ENCODE measurements at regions not wholly inside any gene's neighbourhood (a gene's known extent, or its start where the extent isn't known, plus 50 kb on each side); places are given as distances from the start of the nearest gene placed in this dataset.

DNA sequence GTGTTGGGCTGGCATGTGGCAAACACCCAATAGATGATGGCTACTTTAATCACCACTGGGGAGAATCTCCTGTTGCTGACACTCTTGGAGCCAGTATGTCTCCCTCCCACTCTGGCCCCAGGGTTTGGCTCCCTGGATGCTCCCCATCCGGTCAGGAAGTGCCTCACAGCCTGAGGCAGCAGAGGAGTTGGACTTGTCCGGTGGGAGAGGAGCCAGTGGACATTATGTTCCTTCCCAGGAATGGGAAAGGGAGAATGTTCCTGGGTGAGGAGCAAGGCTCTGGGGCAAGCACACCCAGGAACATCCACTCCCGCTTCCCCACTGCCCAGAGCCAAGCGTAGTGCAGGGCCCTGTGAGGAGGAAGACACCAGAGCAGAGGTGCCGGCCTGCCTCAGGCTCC lies 84.6 kb upstream of the NAV2 start:
- Histone ChIP-seq H3K36me3 (no peaks in the 10 kb centered on the region), H3K4me3 (no peak overlapping the region), H3K27me3 (no peaks in the 10 kb centered on the region), H3K27ac (peak overlapping the region in 3 of 4 donors; percentile 2 to 61 (median 54)), H3K9me3 (no peaks in the 10 kb centered on the region), H3K4me1 (peaks cover 0 to 3% (median 0%) of the 10 kb centered on the region in 4 donors)
- in situ Hi-C loops (cut with MboI; ENCODE audit: low pct_ligation_motif_present in 1 of 4, low pct_unique_long_range_greater_than_20kb in 1 of 4, low sequenced_read_pairs in 3 of 4) (no loop called here), intact Hi-C loops (cut with DNase I; ENCODE audit: low total_unique reads) (no loop called here)
- peak; percentile 87 for TF ChIP-seq EP300 (IDR thresholded peaks at IDR 0.05; ENCODE audit: low read depth)
- peak in 1 of 5 experiments; percentile 20 for TF ChIP-seq CTCF (IDR thresholded peaks at IDR 0.05)
- no peak for TF ChIP-seq POLR2A (IDR thresholded peaks at IDR 0.05)
- TF ChIP-seq POLR2AphosphoS5 (IDR thresholded peaks at IDR 0.05), result peak; percentile 47 to 80 (median 79)
- peak; percentile 47 for DNase-seq
- WGBS, 2 donors (ENCODE audit: low coverage in 1 of 2), result 81 to 100% methylated on average over 1 to 5 of the region's 5 CpGs

DNA sequence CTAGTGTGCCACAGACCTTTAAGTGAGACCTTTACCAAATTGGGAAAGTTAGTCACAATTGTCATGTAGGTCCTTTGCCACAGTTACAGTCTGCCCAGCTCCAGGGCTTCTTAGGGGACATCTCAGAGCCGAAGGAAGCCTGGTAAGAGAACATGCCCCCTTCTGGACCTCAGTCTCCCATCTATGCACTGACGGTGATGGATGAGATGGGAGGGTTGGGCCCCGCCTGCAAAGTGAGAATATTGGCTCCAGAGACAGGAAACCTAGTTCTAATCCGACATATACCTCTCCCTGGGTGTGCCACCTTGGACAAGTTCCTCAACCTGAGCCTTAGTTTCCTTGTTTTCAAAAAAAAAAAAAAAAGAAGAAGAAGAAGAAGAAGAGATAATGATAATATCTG lies 85.1 kb upstream of the NAV2 start:
- H3K4me1 ChIP-seq, result peaks cover 0 to 3% (median 0%) of the 10 kb centered on the region in 4 donors
- TF ChIP-seq CTCF (IDR thresholded peaks at IDR 0.05) (no peak), POLR2AphosphoS5 (IDR thresholded peaks at IDR 0.05) (no peak), EP300 (IDR thresholded peaks at IDR 0.05; ENCODE audit: low read depth) (no peak), POLR2A (IDR thresholded peaks at IDR 0.05) (no peak)
- in situ Hi-C loops (cut with MboI; ENCODE audit: low pct_ligation_motif_present in 1 of 4, low pct_unique_long_range_greater_than_20kb in 1 of 4, low sequenced_read_pairs in 3 of 4) (no loop called here), intact Hi-C loops (cut with DNase I; ENCODE audit: low total_unique reads) (no loop called here)
- no peak for DNase-seq
- peak overlapping the region in 2 of 4 donors; percentile 8 to 43 for H3K27ac ChIP-seq
- H3K4me3 ChIP-seq, result no peak overlapping the region
- no peaks in the 10 kb centered on the region for H3K36me3 ChIP-seq
- 61 to 90% methylated on average over 2 to 4 of the region's 4 CpGs for WGBS, 2 donors (ENCODE audit: low coverage in 1 of 2)
- H3K9me3 ChIP-seq, result no peaks in the 10 kb centered on the region
- no peaks in the 10 kb centered on the region for H3K27me3 ChIP-seq

DNA sequence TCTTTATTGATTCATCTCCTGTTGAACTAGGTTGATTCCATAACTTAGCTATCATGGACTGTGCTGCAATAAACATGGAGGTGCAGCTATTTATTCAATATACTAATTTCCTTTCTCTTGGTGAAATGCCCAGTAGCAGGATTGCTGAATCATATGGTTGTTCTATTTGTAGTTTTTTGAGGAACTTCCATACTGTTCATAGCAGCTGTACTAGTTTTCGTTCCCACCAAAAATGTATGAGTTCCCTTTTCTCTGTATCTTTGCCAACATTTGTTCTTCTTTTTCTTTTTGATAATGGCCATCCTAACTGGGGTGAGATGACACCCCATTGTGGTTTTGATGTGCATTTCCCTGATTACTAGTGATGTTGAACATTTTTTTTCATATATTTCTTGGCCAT lies 87.2 kb upstream of the NAV2 start:
- no peak overlapping the region for H3K27ac ChIP-seq
- no peaks in the 10 kb centered on the region for H3K9me3 ChIP-seq
- no peaks in the 10 kb centered on the region for H3K4me1 ChIP-seq
- no peak overlapping the region for H3K4me3 ChIP-seq
- 57 to 67% methylated on average over 1 of the region's 1 CpG for WGBS, 2 donors (ENCODE audit: low coverage in 1 of 2)
- H3K36me3 ChIP-seq, result no peaks in the 10 kb centered on the region
- TF ChIP-seq EP300 (IDR thresholded peaks at IDR 0.05; ENCODE audit: low read depth) (no peak), POLR2A (IDR thresholded peaks at IDR 0.05) (no peak), POLR2AphosphoS5 (IDR thresholded peaks at IDR 0.05) (no peak), CTCF (IDR thresholded peaks at IDR 0.05) (no peak)
- intact Hi-C loops (cut with DNase I; ENCODE audit: low total_unique reads), result no loop called here
- no peak for DNase-seq
- no peaks in the 10 kb centered on the region for H3K27me3 ChIP-seq
- in situ Hi-C loops (cut with MboI; ENCODE audit: low pct_ligation_motif_present in 1 of 4, low pct_unique_long_range_greater_than_20kb in 1 of 4, low sequenced_read_pairs in 3 of 4), result no loop called here

DNA sequence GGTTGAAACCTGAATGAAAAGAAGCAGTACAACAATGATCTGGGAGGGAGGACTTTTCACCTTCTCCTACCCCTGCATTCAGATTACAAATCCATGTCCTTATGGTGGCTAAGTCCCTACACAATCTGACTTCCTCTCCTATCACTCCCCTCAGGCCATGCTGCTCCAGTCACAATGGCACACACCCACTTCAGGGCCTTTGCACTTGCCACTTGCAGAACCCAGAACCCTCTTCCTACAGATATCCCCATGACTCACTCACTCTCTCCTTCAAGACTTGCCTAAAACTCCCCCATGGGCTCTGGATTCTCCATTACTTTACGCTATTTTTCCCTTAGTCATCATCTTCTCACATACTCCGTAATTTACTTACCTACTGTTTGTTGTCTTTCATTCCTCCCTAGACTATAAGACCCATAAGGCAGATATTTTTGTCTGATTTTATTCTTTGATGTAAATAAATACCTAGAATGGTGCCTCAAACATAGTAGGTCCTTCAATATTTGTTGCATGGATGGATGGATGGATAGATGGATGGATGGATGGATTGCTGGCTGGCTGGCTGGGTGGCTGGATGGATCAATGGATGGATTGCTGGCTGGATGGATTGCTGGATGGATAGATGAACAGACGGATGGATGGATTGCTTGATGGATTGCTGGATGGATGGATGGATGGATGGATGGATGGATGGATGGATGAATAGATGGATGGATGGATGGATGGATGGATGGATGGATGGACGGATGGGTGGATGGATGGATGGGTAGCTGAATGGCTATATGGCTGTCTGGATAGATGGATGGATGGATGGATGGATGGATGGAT lies 94.7 kb upstream of the NAV2 start:
- TF ChIP-seq CTCF (IDR thresholded peaks at IDR 0.05) (no peak), POLR2A (IDR thresholded peaks at IDR 0.05) (no peak), POLR2AphosphoS5 (IDR thresholded peaks at IDR 0.05) (no peak), EP300 (IDR thresholded peaks at IDR 0.05; ENCODE audit: low read depth) (no peak)
- H3K36me3 ChIP-seq, result no peaks in the 10 kb centered on the region
- in situ Hi-C loops (cut with MboI; ENCODE audit: low pct_ligation_motif_present in 1 of 4, low pct_unique_long_range_greater_than_20kb in 1 of 4, low sequenced_read_pairs in 3 of 4), result no loop called here
- no peaks in the 10 kb centered on the region for H3K27me3 ChIP-seq
- no peak for DNase-seq
- no peak overlapping the region for H3K4me3 ChIP-seq
- 61 to 66% methylated on average over 4 of the region's 4 CpGs for WGBS, 2 donors (ENCODE audit: low coverage in 1 of 2)
- intact Hi-C loops (cut with DNase I; ENCODE audit: low total_unique reads), result no loop called here
- H3K27ac ChIP-seq, result no peak overlapping the region
- no peaks in the 10 kb centered on the region for H3K9me3 ChIP-seq
- H3K4me1 ChIP-seq, result no peaks in the 10 kb centered on the region

Data from transverse colon (tissue), 4 donors.